CD8-positive, alpha-beta memory T cell (primary cell): ENCODE measurements at regions not wholly inside any gene's neighbourhood (a gene's known extent, or its start where the extent isn't known, plus 50 kb on each side); places are given as distances from the start of the nearest gene placed in this dataset.

Experiments used
- CTCF ChIA-PET: fragments of 350-600 bp; sonication (Branson Sonifier 250); formaldehyde crosslinking; loops from one replicate; lab custom pipeline; 2021; ENCODE audit warnings: antibody characterized with exemption; lab: Charles Lee
- POLR2A ChIA-PET: fragments of 350-600 bp; sonication (Branson Sonifier 250); formaldehyde crosslinking; loops from one replicate; lab custom pipeline; 2021; ENCODE audit warnings: antibody characterized with exemption; lab: Charles Lee
- DNase-seq, 5 donors: peaks; one replicate each; pipeline versions ENCODE4 v3.0.0 to v3.0.0-alpha.2; 2020 to 2022; ENCODE audit warnings: mixed read lengths in 1 of 5
- H3K27ac ChIP-seq: one replicate; pipeline ENCODE4 v1.7.0; 2013; ENCODE audit warnings: low read depth, mild to moderate bottlenecking, low read length, moderate library complexity
- H3K27me3 ChIP-seq: 2 replicates; pipeline ENCODE4 v1.7.0; 2013; ENCODE audit warnings: low read length, mild to moderate bottlenecking; ENCODE audit not compliant: insufficient read depth, poor library complexity, severe bottlenecking
- H3K36me3 ChIP-seq: 2 replicates; pipeline ENCODE4 v1.7.0; 2013; ENCODE audit warnings: mild to moderate bottlenecking, low read length, moderate library complexity; ENCODE audit not compliant: insufficient read depth
- H3K4me1 ChIP-seq: 2 replicates; pipeline ENCODE4 v1.7.0; 2013; ENCODE audit warnings: mild to moderate bottlenecking, low read length, moderate library complexity; ENCODE audit not compliant: insufficient read depth
- H3K4me3 ChIP-seq: 2 replicates; pipeline ENCODE4 v1.7.0; 2013; ENCODE audit warnings: mild to moderate bottlenecking, low read length
- H3K9me3 ChIP-seq: 2 replicates; pipeline ENCODE4 v1.7.0; 2013; ENCODE audit warnings: mild to moderate bottlenecking, low read length
- H3K27ac Mint-ChIP-seq, 8 donors: one replicate each; pipeline ENCODE4 v1.8.0; 2020 to 2021; ENCODE audit warnings: mixed read lengths in 8 of 8, mild to moderate bottlenecking in 6 of 8, inconsistent platforms in 3 of 8, moderate library complexity in 3 of 8
- H3K27me3 Mint-ChIP-seq, 2 donors: one replicate each; pipeline ENCODE4 v1.8.0; 2020 to 2021; ENCODE audit warnings: mixed read lengths in 2 of 2, mild to moderate bottlenecking in 1 of 2, moderate library complexity in 1 of 2
- H3K36me3 Mint-ChIP-seq, 3 donors: one replicate each; pipeline ENCODE4 v1.8.0; 2020 to 2021; ENCODE audit warnings: mixed read lengths in 3 of 3, inconsistent platforms in 1 of 3, mild to moderate bottlenecking in 1 of 3
- H3K4me1 Mint-ChIP-seq, 3 donors: one replicate each; pipeline ENCODE4 v1.8.0; 2020 to 2021; ENCODE audit warnings: mixed read lengths in 3 of 3, inconsistent platforms in 1 of 3, mild to moderate bottlenecking in 1 of 3
- H3K4me3 Mint-ChIP-seq, 7 donors: one replicate each; pipeline ENCODE4 v1.8.0; 2020 to 2021; ENCODE audit warnings: mixed read lengths in 7 of 7, mild to moderate bottlenecking in 6 of 7, moderate library complexity in 4 of 7, inconsistent platforms in 2 of 7
- H3K9me3 Mint-ChIP-seq, 5 donors: one replicate each; pipeline ENCODE4 v1.8.0; 2020 to 2022; ENCODE audit warnings: mixed read lengths in 5 of 5, mild to moderate bottlenecking in 3 of 5, moderate library complexity in 2 of 5, inconsistent platforms in 1 of 5

DNA sequence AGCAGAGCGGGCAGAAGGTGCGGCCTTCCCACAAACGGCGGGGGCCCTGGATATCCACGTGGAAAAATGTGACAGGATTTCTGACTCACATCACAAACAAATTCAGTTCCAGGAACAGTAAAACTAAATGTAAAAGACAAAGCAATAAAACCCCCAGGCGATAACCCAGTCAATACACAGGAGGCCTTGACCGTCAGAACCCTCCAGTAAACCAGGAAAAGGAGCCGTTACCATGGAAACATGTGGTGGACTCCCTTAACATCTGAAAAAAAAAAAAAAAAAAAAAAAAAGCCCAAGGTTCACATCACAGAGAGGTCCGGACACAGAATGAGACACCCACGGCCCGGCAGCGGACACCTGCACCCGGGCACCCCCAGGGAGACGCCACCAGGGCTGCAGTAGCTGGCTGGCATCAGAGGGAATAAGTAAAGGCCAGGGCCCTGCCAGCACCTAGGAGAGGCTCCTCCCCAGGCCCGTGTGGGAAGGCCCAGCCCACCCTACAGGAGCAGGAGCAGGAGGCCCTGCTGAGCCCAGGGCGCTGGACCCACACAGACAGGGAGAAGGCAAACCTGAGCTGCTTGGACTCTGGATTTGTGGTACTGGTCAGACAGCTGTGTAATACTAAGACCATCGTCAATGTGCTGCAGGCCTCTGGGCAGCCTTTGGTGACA, 83.7 kb downstream of the TMEM18 start:
- Mint-ChIP-seq H3K4me3 (no peak overlapping the region), H3K9me3 (no peaks in the 10 kb centered on the region), H3K36me3 (no peaks in the 10 kb centered on the region), H3K27me3 (peaks cover 12 to 25% of the 10 kb centered on the region in 2 donors), H3K4me1 (no peaks in the 10 kb centered on the region), H3K27ac (no peak overlapping the region)
- H3K4me3 ChIP-seq, result no peak overlapping the region
- no peak for DNase-seq
- CTCF ChIA-PET, result no interaction called here
- H3K27ac ChIP-seq, result no peak overlapping the region
- no peaks in the 10 kb centered on the region for H3K36me3 ChIP-seq
- peaks cover under 1% of the 10 kb centered on the region for H3K27me3 ChIP-seq
- no peaks in the 10 kb centered on the region for H3K9me3 ChIP-seq
- H3K4me1 ChIP-seq, result no peaks in the 10 kb centered on the region
- POLR2A ChIA-PET, result no interaction called here

DNA sequence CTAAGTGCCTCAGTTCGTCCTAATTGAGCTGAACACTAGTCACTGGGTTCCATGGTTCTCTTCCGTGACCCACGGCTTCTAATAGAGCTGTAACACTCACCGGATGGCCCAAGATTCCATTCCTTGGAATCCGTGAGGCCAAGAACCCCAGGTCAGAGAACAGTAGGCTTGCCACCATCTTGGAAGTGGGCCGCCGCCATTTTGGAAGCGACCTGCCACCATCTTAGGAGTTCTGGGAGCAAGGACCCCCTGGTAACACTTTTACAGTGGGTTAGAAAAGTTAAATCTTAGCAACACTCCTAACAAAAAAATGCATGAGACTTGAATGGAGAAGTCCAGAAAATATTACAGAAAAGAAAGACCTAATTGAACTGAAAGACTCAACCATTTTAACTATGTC, 84.5 kb downstream of the TMEM18 start:
- ChIA-PET CTCF (no interaction called here), POLR2A (no interaction called here)
- Mint-ChIP-seq H3K9me3 (no peaks in the 10 kb centered on the region), H3K4me1 (no peaks in the 10 kb centered on the region), H3K4me3 (no peak overlapping the region), H3K27ac (no peak overlapping the region), H3K36me3 (no peaks in the 10 kb centered on the region), H3K27me3 (peaks cover 13 to 22% of the 10 kb centered on the region in 2 donors)
- Histone ChIP-seq H3K9me3 (no peaks in the 10 kb centered on the region), H3K4me3 (no peak overlapping the region), H3K27ac (no peak overlapping the region), H3K27me3 (peaks cover 8% of the 10 kb centered on the region), H3K4me1 (no peaks in the 10 kb centered on the region), H3K36me3 (no peaks in the 10 kb centered on the region)
- no peak for DNase-seq

- H3K4me3 ChIP-seq, result no peak overlapping the region
- H3K9me3 ChIP-seq, result no peaks in the 10 kb centered on the region
- H3K27ac Mint-ChIP-seq, result no peak overlapping the region
- no peak overlapping the region for H3K4me3 Mint-ChIP-seq
- no peak for DNase-seq
- H3K27ac ChIP-seq, result no peak overlapping the region
- H3K4me1 Mint-ChIP-seq, result peaks cover 3 to 4% (median 3%) of the 10 kb centered on the region in 3 donors
- H3K36me3 Mint-ChIP-seq, result no peaks in the 10 kb centered on the region
- H3K4me1 ChIP-seq, result peaks cover 7% of the 10 kb centered on the region
- ChIA-PET POLR2A (no interaction called here), CTCF (no interaction called here)
- no peaks in the 10 kb centered on the region for H3K9me3 Mint-ChIP-seq
- H3K27me3 Mint-ChIP-seq, result peaks cover 13 to 26% of the 10 kb centered on the region in 2 donors
- H3K27me3 ChIP-seq, result peaks cover 18% of the 10 kb centered on the region
- H3K36me3 ChIP-seq, result no peaks in the 10 kb centered on the region
Measured at GRCh38 chr2:590214-591175, 86.7 kb downstream of the TMEM18 start.

GRCh38 chr2:589281-590130, 87.7 kb downstream of the TMEM18 start:
- ChIA-PET CTCF (no interaction called here), POLR2A (no interaction called here)
- Mint-ChIP-seq H3K4me3 (no peak overlapping the region), H3K27me3 (peaks cover 17 to 26% of the 10 kb centered on the region in 2 donors), H3K27ac (no peak overlapping the region), H3K4me1 (peaks cover 12 to 13% (median 13%) of the 10 kb centered on the region in 3 donors), H3K36me3 (no peaks in the 10 kb centered on the region), H3K9me3 (no peaks in the 10 kb centered on the region)
- no peaks in the 10 kb centered on the region for H3K9me3 ChIP-seq
- peaks cover 18% of the 10 kb centered on the region for H3K27me3 ChIP-seq
- no peaks in the 10 kb centered on the region for H3K36me3 ChIP-seq
- H3K4me1 ChIP-seq, result peaks cover 17% of the 10 kb centered on the region
- DNase-seq, result no peak
- H3K4me3 ChIP-seq, result no peak overlapping the region
- H3K27ac ChIP-seq, result no peak overlapping the region

DNA sequence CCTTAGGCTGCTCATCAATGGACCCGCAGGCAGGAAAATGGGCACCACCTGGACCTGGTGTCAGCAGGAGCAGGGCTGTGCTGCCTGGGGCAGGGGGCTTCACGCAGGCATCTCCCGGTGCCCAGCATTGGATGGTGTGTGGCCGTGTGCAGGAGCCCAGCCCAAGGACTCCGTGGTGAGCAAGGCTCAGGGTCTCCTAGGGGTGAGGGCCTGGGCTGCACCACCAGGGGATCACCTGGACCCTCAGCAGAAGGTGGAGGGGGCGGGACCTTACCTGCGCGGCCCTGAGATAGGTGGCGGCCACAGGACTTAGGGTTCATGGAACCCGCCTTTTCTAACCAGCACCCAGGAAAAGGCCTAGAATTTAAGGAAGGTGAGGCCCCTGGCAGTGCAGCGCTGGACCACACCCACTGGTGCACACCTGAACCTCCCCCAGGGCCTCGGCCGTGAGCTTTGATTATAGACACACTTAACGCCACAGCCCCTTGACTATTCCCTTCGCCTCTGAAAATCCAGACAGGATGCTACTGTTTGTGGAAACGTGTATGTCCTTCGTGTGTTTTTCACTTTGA, 89.0 kb downstream of the TMEM18 start:
- CTCF ChIA-PET, result no interaction called here

GRCh38 chr2:587087-587960, 89.9 kb downstream of the TMEM18 start:
- no peak overlapping the region for H3K27ac Mint-ChIP-seq
- Histone ChIP-seq H3K4me3 (no peak overlapping the region), H3K36me3 (no peaks in the 10 kb centered on the region), H3K9me3 (no peaks in the 10 kb centered on the region), H3K27ac (no peak overlapping the region), H3K4me1 (peaks cover 17% of the 10 kb centered on the region), H3K27me3 (peaks cover 18% of the 10 kb centered on the region)
- H3K36me3 Mint-ChIP-seq, result no peaks in the 10 kb centered on the region
- CTCF ChIA-PET, result no interaction called here
- H3K4me1 Mint-ChIP-seq, result peaks cover 12 to 17% (median 15%) of the 10 kb centered on the region in 3 donors
- DNase-seq, result no peak
- H3K4me3 Mint-ChIP-seq, result no peak overlapping the region
- H3K27me3 Mint-ChIP-seq, result peaks cover 14 to 26% of the 10 kb centered on the region in 2 donors
- no peaks in the 10 kb centered on the region for H3K9me3 Mint-ChIP-seq
- POLR2A ChIA-PET, result no interaction called here

More for the DNA sequence above, 89.0 kb downstream of the TMEM18 start:
- Mint-ChIP-seq H3K4me3 (no peak overlapping the region), H3K27ac (no peak overlapping the region), H3K27me3 (peaks cover 17 to 26% of the 10 kb centered on the region in 2 donors), H3K9me3 (no peaks in the 10 kb centered on the region), H3K4me1 (peaks cover 12 to 17% (median 15%) of the 10 kb centered on the region in 3 donors), H3K36me3 (no peaks in the 10 kb centered on the region)
- no peak for DNase-seq
- Histone ChIP-seq H3K27me3 (peaks cover 18% of the 10 kb centered on the region), H3K4me3 (no peak overlapping the region), H3K4me1 (peaks cover 17% of the 10 kb centered on the region), H3K27ac (no peak overlapping the region), H3K36me3 (no peaks in the 10 kb centered on the region), H3K9me3 (no peaks in the 10 kb centered on the region)
- POLR2A ChIA-PET, result no interaction called here

- H3K27me3 Mint-ChIP-seq, result peaks cover 14 to 24% of the 10 kb centered on the region in 2 donors
- Histone ChIP-seq H3K4me3 (no peak overlapping the region), H3K36me3 (no peaks in the 10 kb centered on the region), H3K27ac (no peak overlapping the region), H3K4me1 (peaks cover 17% of the 10 kb centered on the region), H3K9me3 (no peaks in the 10 kb centered on the region), H3K27me3 (peaks cover 18% of the 10 kb centered on the region)
- ChIA-PET CTCF (no interaction called here), POLR2A (no interaction called here)
- DNase-seq, result no peak
- H3K4me3 Mint-ChIP-seq, result no peak overlapping the region
- peak overlapping the region in 1 of 8 donors; percentile 57 for H3K27ac Mint-ChIP-seq
- H3K9me3 Mint-ChIP-seq, result no peaks in the 10 kb centered on the region
- H3K36me3 Mint-ChIP-seq, result no peaks in the 10 kb centered on the region
- peaks cover 12 to 17% (median 15%) of the 10 kb centered on the region in 3 donors for H3K4me1 Mint-ChIP-seq
Measured at GRCh38 chr2:586641-587076, 90.5 kb downstream of the TMEM18 start.
